ENCODE measurements at regions not wholly inside any gene's neighbourhood (a gene's known extent, or its start where the extent isn't known, plus 50 kb on each side); places are given as distances from the start of the nearest gene placed in this dataset.

DNA sequence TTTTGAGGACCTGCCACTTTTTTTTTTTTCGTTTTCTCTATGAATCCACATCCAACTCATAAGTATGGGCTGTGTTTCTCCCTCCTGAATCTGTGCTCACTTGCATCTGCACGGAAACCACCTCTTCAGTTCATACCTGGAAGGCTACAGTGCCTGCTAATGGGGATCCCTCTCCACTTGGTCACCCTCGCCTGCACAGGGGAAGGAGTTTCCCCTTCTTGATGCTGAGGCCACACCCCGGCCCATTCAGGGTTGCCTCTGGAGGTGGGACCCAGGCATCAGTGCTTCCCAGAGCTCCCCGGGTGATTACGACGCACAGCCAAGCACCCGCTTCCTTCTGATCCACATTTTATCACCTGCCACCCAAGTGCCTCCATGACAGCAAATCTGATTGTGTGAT is 85.9 kb upstream of the TBC1D3K start (continued):
- TF ChIP-seq, protein P1, sequence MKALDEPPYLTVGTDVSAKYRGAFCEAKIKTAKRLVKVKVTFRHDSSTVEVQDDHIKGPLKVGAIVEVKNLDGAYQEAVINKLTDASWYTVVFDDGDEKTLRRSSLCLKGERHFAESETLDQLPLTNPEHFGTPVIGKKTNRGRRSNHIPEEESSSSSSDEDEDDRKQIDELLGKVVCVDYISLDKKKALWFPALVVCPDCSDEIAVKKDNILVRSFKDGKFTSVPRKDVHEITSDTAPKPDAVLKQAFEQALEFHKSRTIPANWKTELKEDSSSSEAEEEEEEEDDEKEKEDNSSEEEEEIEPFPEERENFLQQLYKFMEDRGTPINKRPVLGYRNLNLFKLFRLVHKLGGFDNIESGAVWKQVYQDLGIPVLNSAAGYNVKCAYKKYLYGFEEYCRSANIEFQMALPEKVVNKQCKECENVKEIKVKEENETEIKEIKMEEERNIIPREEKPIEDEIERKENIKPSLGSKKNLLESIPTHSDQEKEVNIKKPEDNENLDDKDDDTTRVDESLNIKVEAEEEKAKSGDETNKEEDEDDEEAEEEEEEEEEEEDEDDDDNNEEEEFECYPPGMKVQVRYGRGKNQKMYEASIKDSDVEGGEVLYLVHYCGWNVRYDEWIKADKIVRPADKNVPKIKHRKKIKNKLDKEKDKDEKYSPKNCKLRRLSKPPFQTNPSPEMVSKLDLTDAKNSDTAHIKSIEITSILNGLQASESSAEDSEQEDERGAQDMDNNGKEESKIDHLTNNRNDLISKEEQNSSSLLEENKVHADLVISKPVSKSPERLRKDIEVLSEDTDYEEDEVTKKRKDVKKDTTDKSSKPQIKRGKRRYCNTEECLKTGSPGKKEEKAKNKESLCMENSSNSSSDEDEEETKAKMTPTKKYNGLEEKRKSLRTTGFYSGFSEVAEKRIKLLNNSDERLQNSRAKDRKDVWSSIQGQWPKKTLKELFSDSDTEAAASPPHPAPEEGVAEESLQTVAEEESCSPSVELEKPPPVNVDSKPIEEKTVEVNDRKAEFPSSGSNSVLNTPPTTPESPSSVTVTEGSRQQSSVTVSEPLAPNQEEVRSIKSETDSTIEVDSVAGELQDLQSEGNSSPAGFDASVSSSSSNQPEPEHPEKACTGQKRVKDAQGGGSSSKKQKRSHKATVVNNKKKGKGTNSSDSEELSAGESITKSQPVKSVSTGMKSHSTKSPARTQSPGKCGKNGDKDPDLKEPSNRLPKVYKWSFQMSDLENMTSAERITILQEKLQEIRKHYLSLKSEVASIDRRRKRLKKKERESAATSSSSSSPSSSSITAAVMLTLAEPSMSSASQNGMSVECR (CRISPR knock-in tag; IDR thresholded peaks at IDR 0.05; ENCODE audit: borderline replicate concordance): no peak
- TF ChIP-seq RELA (CRISPR knock-in tag; IDR thresholded peaks at IDR 0.05; ENCODE audit: borderline replicate concordance) (no peak), NFYB (CRISPR knock-in tag; conservative IDR thresholded peaks at IDR 0.05; ENCODE audit: low read depth) (no peak), NR2C2 (CRISPR knock-in tag; IDR thresholded peaks at IDR 0.05) (no peak), MXD4 (CRISPR knock-in tag; IDR thresholded peaks at IDR 0.05; ENCODE audit: borderline replicate concordance) (no peak), ELF4 (CRISPR knock-in tag; IDR thresholded peaks at IDR 0.05; ENCODE audit: low read depth) (no peak), HMGA2 (CRISPR knock-in tag; IDR thresholded peaks at IDR 0.05) (no peak)
- TF ChIP-seq, protein P2, sequence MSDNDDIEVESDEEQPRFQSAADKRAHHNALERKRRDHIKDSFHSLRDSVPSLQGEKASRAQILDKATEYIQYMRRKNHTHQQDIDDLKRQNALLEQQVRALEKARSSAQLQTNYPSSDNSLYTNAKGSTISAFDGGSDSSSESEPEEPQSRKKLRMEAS (CRISPR knock-in tag; IDR thresholded peaks at IDR 0.05): no peak

DNA sequence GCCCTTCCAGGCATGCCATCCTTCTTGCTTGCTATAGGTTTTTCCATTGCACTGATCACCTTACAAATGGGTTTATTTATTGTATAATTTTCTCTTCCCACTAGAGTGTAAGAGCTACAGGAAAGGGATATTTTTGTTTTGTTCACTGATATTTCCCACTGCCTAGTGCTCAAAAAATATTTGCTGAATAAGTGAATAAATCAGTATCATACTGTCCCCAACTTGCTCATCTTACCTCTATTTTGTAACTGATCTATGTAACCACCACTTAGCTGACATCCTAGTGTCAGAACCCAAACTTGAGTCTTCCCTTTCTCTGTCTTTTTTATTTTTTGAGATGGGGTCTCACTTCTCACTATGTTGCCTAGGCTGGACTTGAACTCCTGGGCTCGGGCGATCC is 87.6 kb upstream of the TBC1D3K start:
- no peaks in the 10 kb centered on the region; the same call in none of the 2 replicates for H3K27me3 Mint-ChIP-seq (ENCODE audit: low read depth)
- ATAC-seq (no peak), DNase-seq (ENCODE audit: low spot score) (no peak)
- ChIA-PET CTCF (interaction anchor here (0.6 to 0.9 kb wide), 3 partner anchors 19 to 130 kb away, joined by 3 to 8 read pairs (median 3); no protein-coding TSS in a partner anchor), POLR2A (interaction anchor here (0.7 kb wide), 1 partner anchor 147 kb away, joined by 3 read pairs; no protein-coding TSS in a partner anchor)
- H3K4me3 Mint-ChIP-seq: no peak overlapping the region
- no peaks in the 10 kb centered on the region for H3K36me3 Mint-ChIP-seq
- H3K9me3 Mint-ChIP-seq: no peaks in the 10 kb centered on the region
- no peak overlapping the region for H3K27ac Mint-ChIP-seq
- TF ChIP-seq ZNF219 (CRISPR knock-in tag; IDR thresholded peaks at IDR 0.05; ENCODE audit: borderline replicate concordance): no peak
- no peak for TF ChIP-seq GABPB1 (CRISPR knock-in tag; IDR thresholded peaks at IDR 0.05)
- TF ChIP-seq NR2C2 (CRISPR knock-in tag; IDR thresholded peaks at IDR 0.05): no peak
- TF ChIP-seq JAZF1 (CRISPR knock-in tag; IDR thresholded peaks at IDR 0.05): no peak
- TF ChIP-seq, protein P1 (CRISPR knock-in tag; IDR thresholded peaks at IDR 0.05; ENCODE audit: borderline replicate concordance): no peak
- no peak for TF ChIP-seq NFE2L1 (CRISPR knock-in tag; IDR thresholded peaks at IDR 0.05)
- H3K4me1 Mint-ChIP-seq: 0 out of 2 replicates have a peak, but pooled peaks cover 4% of the 10 kb centered on the region

DNA sequence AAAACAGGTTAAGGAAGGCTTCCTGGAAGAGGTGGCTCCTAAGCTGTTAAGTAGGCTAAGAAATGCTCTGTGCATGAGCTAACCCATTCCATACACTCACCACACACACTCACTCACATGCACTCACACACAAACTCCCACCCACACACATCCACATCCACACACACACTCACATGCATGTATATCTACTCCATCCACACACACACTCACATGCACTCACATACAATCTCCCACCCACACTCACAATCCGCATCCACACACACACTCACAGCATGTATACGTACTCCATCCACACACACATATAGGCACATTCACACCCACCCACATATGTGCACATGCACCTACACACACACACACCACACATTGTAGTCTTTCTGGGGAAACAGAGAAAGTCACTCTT is 89.3 kb upstream of the HNF1B start:
- Mint-ChIP-seq H3K27ac (no peak overlapping the region), H3K27me3 (ENCODE audit: low read depth) (no peaks in the 10 kb centered on the region; the same call in 1 of the 2 replicates), H3K4me3 (no peak overlapping the region), H3K4me1 (peaks cover 20% of the 10 kb centered on the region), H3K36me3 (no peaks in the 10 kb centered on the region), H3K9me3 (no peaks in the 10 kb centered on the region)
- ChIA-PET CTCF (interaction anchor here (0.9 to 1.1 kb wide), 2 partner anchors 10 to 18 kb away, joined by 3 to 5 read pairs; no protein-coding TSS in a partner anchor), POLR2A (no interaction called here)
- no peak for DNase-seq (ENCODE audit: low spot score)
- ATAC-seq: no peak
- TF ChIP-seq TP53 (CRISPR knock-in tag; IDR thresholded peaks at IDR 0.05) (no peak), E2F4 (CRISPR knock-in tag; IDR thresholded peaks at IDR 0.05; ENCODE audit: borderline replicate concordance, low read depth) (no peak), ETV6 (CRISPR knock-in tag; IDR thresholded peaks at IDR 0.05) (no peak), GTF2I (CRISPR knock-in tag; conservative IDR thresholded peaks at IDR 0.05) (no peak), AFF4 (CRISPR knock-in tag; IDR thresholded peaks at IDR 0.05; ENCODE audit: borderline replicate concordance) (no peak)
- TF ChIP-seq, protein P3, sequence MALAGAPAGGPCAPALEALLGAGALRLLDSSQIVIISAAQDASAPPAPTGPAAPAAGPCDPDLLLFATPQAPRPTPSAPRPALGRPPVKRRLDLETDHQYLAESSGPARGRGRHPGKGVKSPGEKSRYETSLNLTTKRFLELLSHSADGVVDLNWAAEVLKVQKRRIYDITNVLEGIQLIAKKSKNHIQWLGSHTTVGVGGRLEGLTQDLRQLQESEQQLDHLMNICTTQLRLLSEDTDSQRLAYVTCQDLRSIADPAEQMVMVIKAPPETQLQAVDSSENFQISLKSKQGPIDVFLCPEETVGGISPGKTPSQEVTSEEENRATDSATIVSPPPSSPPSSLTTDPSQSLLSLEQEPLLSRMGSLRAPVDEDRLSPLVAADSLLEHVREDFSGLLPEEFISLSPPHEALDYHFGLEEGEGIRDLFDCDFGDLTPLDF (CRISPR knock-in tag; IDR thresholded peaks at IDR 0.05): no peak
